PC-9 (cell line): ENCODE measurements at regions not wholly inside any gene's neighbourhood (a gene's known extent, or its start where the extent isn't known, plus 50 kb on each side); places are given as distances from the start of the nearest gene placed in this dataset.

ENCODE experiments used
- BruUV-seq: library from RNA; stranded (reverse); fragments of 400-500 nt; replicated peaks from 2 replicates; lab custom pipeline; 2021; lab: Mats Ljungman, UMichigan
- CTCF ChIA-PET: fragments of 300-600 bp; sonication (Branson Sonifier 250); formaldehyde crosslinking; loops from one replicate; lab custom pipeline; 2022; ENCODE audit warnings: antibody characterized with exemption; lab: Charles Lee
- POLR2A ChIA-PET: fragments of 300-600 bp; sonication (Branson Sonifier 250); formaldehyde crosslinking; loops from one replicate; lab custom pipeline; 2022; ENCODE audit warnings: antibody characterized with exemption; ENCODE audit not compliant: unreplicated experiment; lab: Charles Lee
- DNase-seq, 2 experiments: peaks; one replicate each; pipeline versions ENCODE4 v3.0.0 to v3.0.0-alpha.2; 2015 to 2022; ENCODE audit warnings: mixed read lengths in 1 of 2
- H2AFZ ChIP-seq: fragments of 200-600 bp; sonication (generic); 2 replicates; pipeline ENCODE4 v1.8.1; 2017; ENCODE audit warnings: antibody characterized with exemption
- H3F3A ChIP-seq: fragments of 200-600 bp; sonication (generic); 2 replicates; pipeline ENCODE4 v1.8.1; 2017; ENCODE audit warnings: antibody characterized with exemption, mild to moderate bottlenecking, low read depth; ENCODE audit not compliant: insufficient read depth
- H3K27ac ChIP-seq: fragments of 200-600 bp; sonication (generic); 2 replicates; pipeline ENCODE4 v1.6.1; 2016; ENCODE audit warnings: mixed run types
- H3K27me3 ChIP-seq: fragments of 200-600 bp; sonication (generic); 2 replicates; pipeline ENCODE4 v1.6.1; 2016; ENCODE audit warnings: low read depth, mixed run types; ENCODE audit not compliant: insufficient read depth
- H3K36me3 ChIP-seq: fragments of 200-600 bp; sonication (generic); 2 replicates; pipeline ENCODE4 v1.6.1; 2016; ENCODE audit warnings: low read depth, mixed run types
- H3K4me1 ChIP-seq: fragments of 200-600 bp; sonication (generic); replicated peaks from 2 replicates; pipeline ENCODE4 v1.6.1; 2016; ENCODE audit warnings: mixed run types; ENCODE audit not compliant: insufficient read depth
- H3K4me2 ChIP-seq: fragments of 200-600 bp; sonication (generic); 2 replicates; pipeline ENCODE4 v1.6.1; 2017; ENCODE audit warnings: mixed run types
- H3K4me3 ChIP-seq: fragments of 200-600 bp; sonication (generic); 2 replicates; pipeline ENCODE4 v1.6.1; 2016; ENCODE audit warnings: mixed run types
- H3K79me2 ChIP-seq: fragments of 200-600 bp; sonication (generic); 2 replicates; pipeline ENCODE4 v1.6.1; 2017; ENCODE audit warnings: low read depth, mixed run types
- H3K9me2 ChIP-seq: fragments of 200-600 bp; sonication (generic); 2 replicates; pipeline ENCODE4 v1.8.1; 2017; ENCODE audit warnings: mild to moderate bottlenecking; ENCODE audit not compliant: insufficient read depth
- H3K9me3 ChIP-seq: fragments of 200-600 bp; sonication (generic); 2 replicates; pipeline ENCODE4 v1.8.1; 2016; ENCODE audit warnings: low read depth; ENCODE audit not compliant: insufficient read depth
- H4K20me1 ChIP-seq: fragments of 200-600 bp; sonication (generic); 2 replicates; pipeline ENCODE4 v1.8.1; 2017; ENCODE audit not compliant: insufficient read depth
- EZH2 ChIP-seq: fragments of 200-600 bp; sonication (generic); IDR thresholded peaks from 2 replicates; pipeline ENCODE4 v1.8.0; 2017; ENCODE audit warnings: antibody characterized with exemption, low read depth
- intact Hi-C: fragments of 100-400 bp; cut with micrococcal nuclease; formaldehyde crosslinking; loops from one replicate; pipeline ENCODE4 v1.10.0; 2022; ENCODE audit not compliant: unreplicated experiment
- TF ChIP-seq, protein P1 (sequence below): fragments of 200-600 bp; sonication (generic); conservative IDR thresholded peaks from 2 replicates; pipeline ENCODE4 v1.6.1; 2017; ENCODE audit warnings: mixed run types, antibody characterized with exemption, mild to moderate bottlenecking, moderate library complexity

DNA sequence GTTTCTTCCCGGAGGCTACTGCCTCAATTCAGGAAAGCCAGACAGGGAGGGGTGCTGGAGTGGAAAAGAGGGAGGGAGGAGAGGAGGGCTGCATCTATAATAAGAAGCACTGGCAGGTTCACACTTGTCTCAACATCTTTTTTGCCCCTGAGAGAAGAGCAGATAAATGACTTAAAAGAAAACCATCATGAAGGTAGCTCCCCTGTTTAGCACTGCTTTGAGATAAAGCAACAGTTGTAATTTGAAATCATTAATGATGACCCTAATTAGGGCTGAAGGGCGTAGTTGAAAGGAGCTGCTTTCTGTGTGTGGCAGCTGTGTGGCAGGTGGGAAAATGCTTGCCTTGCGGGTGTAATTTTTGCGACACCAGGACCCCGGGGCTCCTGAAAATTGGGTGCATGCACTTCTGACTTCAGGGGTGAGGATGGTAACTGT is 222.8 kb upstream of the IL12A start:
- Histone ChIP-seq H3K27ac (peak overlapping the region; percentile 84), H3K9me2 (no peaks in the 10 kb centered on the region), H3F3A (peaks cover 35% of the 10 kb centered on the region), H3K27me3 (no peaks in the 10 kb centered on the region), H3K4me2 (peak overlapping the region; percentile 87), H4K20me1 (no peaks in the 10 kb centered on the region), H3K4me1 (peaks cover 41% of the 10 kb centered on the region), H3K4me3 (peak overlapping the region; percentile 61), H3K9me3 (no peaks in the 10 kb centered on the region), H3K36me3 (no peaks in the 10 kb centered on the region), H3K79me2 (peaks cover 45% of the 10 kb centered on the region), H2AFZ (peak overlapping the region; percentile 28; the same call in 1 of the 2 replicates)
- TF ChIP-seq EZH2 = no peak
- TF ChIP-seq, protein P1, sequence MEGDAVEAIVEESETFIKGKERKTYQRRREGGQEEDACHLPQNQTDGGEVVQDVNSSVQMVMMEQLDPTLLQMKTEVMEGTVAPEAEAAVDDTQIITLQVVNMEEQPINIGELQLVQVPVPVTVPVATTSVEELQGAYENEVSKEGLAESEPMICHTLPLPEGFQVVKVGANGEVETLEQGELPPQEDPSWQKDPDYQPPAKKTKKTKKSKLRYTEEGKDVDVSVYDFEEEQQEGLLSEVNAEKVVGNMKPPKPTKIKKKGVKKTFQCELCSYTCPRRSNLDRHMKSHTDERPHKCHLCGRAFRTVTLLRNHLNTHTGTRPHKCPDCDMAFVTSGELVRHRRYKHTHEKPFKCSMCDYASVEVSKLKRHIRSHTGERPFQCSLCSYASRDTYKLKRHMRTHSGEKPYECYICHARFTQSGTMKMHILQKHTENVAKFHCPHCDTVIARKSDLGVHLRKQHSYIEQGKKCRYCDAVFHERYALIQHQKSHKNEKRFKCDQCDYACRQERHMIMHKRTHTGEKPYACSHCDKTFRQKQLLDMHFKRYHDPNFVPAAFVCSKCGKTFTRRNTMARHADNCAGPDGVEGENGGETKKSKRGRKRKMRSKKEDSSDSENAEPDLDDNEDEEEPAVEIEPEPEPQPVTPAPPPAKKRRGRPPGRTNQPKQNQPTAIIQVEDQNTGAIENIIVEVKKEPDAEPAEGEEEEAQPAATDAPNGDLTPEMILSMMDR = no peak
- no TSS peak for BruUV-seq
- CTCF ChIA-PET = interaction anchor here (0.5 to 1.5 kb wide), 5 partner anchors 21 to 240 kb away, joined by 3 to 10 read pairs (median 4); no protein-coding TSS in a partner anchor
- POLR2A ChIA-PET = interaction anchor here (0.6 to 1.5 kb wide), 3 partner anchors 22 to 501 kb away, joined by 3 to 6 read pairs (median 3); no protein-coding TSS in a partner anchor
- intact Hi-C loops = loop anchor here (1.0 to 10.0 kb wide), 15 partner anchors 9 to 799 kb away; partner anchors contain the start of genes IFT80, KPNA4 and SMC4
- no peak for DNase-seq

- peaks cover 40% of the 10 kb centered on the region for H3K4me1 ChIP-seq
- 0 out of 2 replicates have a peak, but pooled peaks cover 5% of the 10 kb centered on the region for H4K20me1 ChIP-seq
- peak overlapping the region; percentile 61 for H3K4me3 ChIP-seq
- no peaks in the 10 kb centered on the region for H3K27me3 ChIP-seq
- H3K79me2 ChIP-seq = peaks cover 53% of the 10 kb centered on the region
- TF ChIP-seq EZH2 = no peak
- TF ChIP-seq, protein P1 = peak; percentile 66
- peaks cover 33% of the 10 kb centered on the region for H3F3A ChIP-seq
- DNase-seq = no peak
- no TSS peak for BruUV-seq
- H3K36me3 ChIP-seq = 0 out of 2 replicates have a peak, but pooled peaks cover 3% of the 10 kb centered on the region
- peak overlapping the region; percentile 84 for H3K27ac ChIP-seq
- CTCF ChIA-PET = interaction anchor here (0.5 to 1.5 kb wide), 6 partner anchors 20 to 239 kb away, joined by 3 to 10 read pairs (median 4); no protein-coding TSS in a partner anchor
- no peaks in the 10 kb centered on the region for H3K9me3 ChIP-seq
- H3K9me2 ChIP-seq = no peaks in the 10 kb centered on the region
- POLR2A ChIA-PET = interaction anchor here (0.5 to 0.6 kb wide), 3 partner anchors 63 to 336 kb away, joined by 3 to 5 read pairs (median 3); no protein-coding TSS in a partner anchor
- intact Hi-C loops = loop anchor here (10.0 kb wide), 1 partner anchor 602 kb away; no protein-coding TSS in a partner anchor
- peak overlapping the region; percentile 87 for H3K4me2 ChIP-seq
- no peak overlapping the region for H2AFZ ChIP-seq
Observed at GRCh38 chr3:159766563-159767185, 222.0 kb upstream of the IL12A start.

DNA sequence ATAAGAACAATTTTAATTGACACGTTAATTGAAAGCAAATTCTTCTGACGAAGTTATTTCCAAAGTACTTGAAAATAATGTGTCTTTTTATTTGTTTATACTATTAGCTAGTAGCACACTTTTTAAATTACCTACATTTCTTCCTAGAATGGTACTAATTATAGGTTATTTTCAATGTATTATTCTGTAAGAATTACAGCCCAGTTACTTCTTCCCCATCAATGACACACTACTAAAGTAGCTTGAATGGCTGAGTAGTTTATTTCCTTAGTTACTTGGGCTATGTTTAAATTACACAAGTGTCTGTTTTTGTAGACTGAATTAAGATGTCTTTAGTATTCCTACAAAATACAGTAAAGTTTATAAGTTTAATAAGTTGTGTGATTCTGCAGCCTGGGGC is 217.6 kb upstream of the IL12A start:
- BruUV-seq = no TSS peak
- H3K4me1 ChIP-seq = peaks cover 34% of the 10 kb centered on the region
- no peak for TF ChIP-seq EZH2
- TF ChIP-seq, protein P1 = no peak
- H2AFZ ChIP-seq = no peak overlapping the region
- POLR2A ChIA-PET = interaction anchor here (0.7 kb wide), 1 partner anchor 44 kb away, joined by 7 read pairs; no protein-coding TSS in a partner anchor
- peaks cover 74% of the 10 kb centered on the region for H3K79me2 ChIP-seq
- no peak overlapping the region for H3K4me2 ChIP-seq
- no peak for DNase-seq
- no peak overlapping the region for H3K27ac ChIP-seq
- intact Hi-C loops = loop anchor here (2.0 kb wide), 1 partner anchor 78 kb away; no protein-coding TSS in a partner anchor
- peaks cover 14% of the 10 kb centered on the region for H3F3A ChIP-seq
- H4K20me1 ChIP-seq = 0 out of 2 replicates have a peak, but pooled peaks cover 8% of the 10 kb centered on the region
- H3K4me3 ChIP-seq = no peak overlapping the region
- H3K27me3 ChIP-seq = no peaks in the 10 kb centered on the region
- H3K36me3 ChIP-seq = peaks cover 3% of the 10 kb centered on the region; the same call in 1 of the 2 replicates
- no peaks in the 10 kb centered on the region for H3K9me2 ChIP-seq
- CTCF ChIA-PET = interaction anchor here (0.5 to 0.7 kb wide), 2 partner anchors 11 to 30 kb away, joined by 3 read pairs; no protein-coding TSS in a partner anchor
- H3K9me3 ChIP-seq = no peaks in the 10 kb centered on the region
